ENCODE measurements at regions not wholly inside any gene's neighbourhood (a gene's known extent, or its start where the extent isn't known, plus 50 kb on each side); places are given as distances from the start of the nearest gene placed in this dataset.

- no peak for TF ChIP-seq EZH2 (IDR thresholded peaks at IDR 0.05; ENCODE audit: low read length, unreplicated experiment)
- TF ChIP-seq CTCF (conservative IDR thresholded peaks at IDR 0.05; ENCODE audit: low read depth, low read length) = no peak
Observed at GRCh38 chr4:33176566-33176965, 2456.4 kb downstream of the PCDH7 start.
